HG02870 (cell line): ENCODE measurements at regions not wholly inside any gene's neighbourhood (a gene's known extent, or its start where the extent isn't known, plus 50 kb on each side); places are given as distances from the start of the nearest gene placed in this dataset.

Experiments used
- ATAC-seq: cut with Tn5 transposase; IDR thresholded peaks from one replicate; pipeline ENCODE4 v1.9.1; 2021; ENCODE audit warnings: mild to moderate bottlenecking, moderate library complexity; ENCODE audit not compliant: unreplicated experiment

- no peak for ATAC-seq
Observed at GRCh38 chr4:59834943-59835342, 1365.2 kb upstream of the ADGRL3 start.

GRCh38 chr4:59837751-59838150, 1362.4 kb upstream of the ADGRL3 start:
- ATAC-seq: no peak

GRCh38 chr4:59838236-59838635, 1361.9 kb upstream of the ADGRL3 start:
- ATAC-seq: no peak

GRCh38 chr4:59841698-59842097, 1358.4 kb upstream of the ADGRL3 start:
- no peak for ATAC-seq

GRCh38 chr4:59848457-59848856, 1351.7 kb upstream of the ADGRL3 start:
- no peak for ATAC-seq

- ATAC-seq: no peak
Observed at GRCh38 chr4:59855630-59856352, 1344.3 kb upstream of the ADGRL3 start.

- no peak for ATAC-seq
Observed at GRCh38 chr4:59869056-59869455, 1331.1 kb upstream of the ADGRL3 start.

- no peak for ATAC-seq
Observed at GRCh38 chr4:59869559-59869958, 1330.6 kb upstream of the ADGRL3 start.

- ATAC-seq: no peak
Observed at GRCh38 chr4:59881632-59882031, 1318.5 kb upstream of the ADGRL3 start.

- no peak for ATAC-seq
Observed at GRCh38 chr4:59904331-59904730, 1295.8 kb upstream of the ADGRL3 start.

- ATAC-seq: no peak
Observed at GRCh38 chr4:59920416-59920815, 1279.7 kb upstream of the ADGRL3 start.

GRCh38 chr4:59925290-59925689, 1274.8 kb upstream of the ADGRL3 start:
- ATAC-seq: no peak

- no peak for ATAC-seq
Observed at GRCh38 chr4:59936566-59936965, 1263.6 kb upstream of the ADGRL3 start.

GRCh38 chr4:59938166-59938565, 1262.0 kb upstream of the ADGRL3 start:
- ATAC-seq: no peak

GRCh38 chr4:59945277-59945676, 1254.8 kb upstream of the ADGRL3 start:
- ATAC-seq: no peak

- no peak for ATAC-seq
Observed at GRCh38 chr4:59945716-59946115, 1254.4 kb upstream of the ADGRL3 start.

GRCh38 chr4:59956366-59956765, 1243.8 kb upstream of the ADGRL3 start:
- ATAC-seq: no peak

GRCh38 chr4:59960143-59960542, 1240.0 kb upstream of the ADGRL3 start:
- ATAC-seq: no peak

- ATAC-seq: no peak
Observed at GRCh38 chr4:59966758-59967157, 1233.4 kb upstream of the ADGRL3 start.

- no peak for ATAC-seq
Observed at GRCh38 chr4:59968796-59969195, 1231.3 kb upstream of the ADGRL3 start.

GRCh38 chr4:59969909-59970308, 1230.2 kb upstream of the ADGRL3 start:
- ATAC-seq: no peak

GRCh38 chr4:59971952-59972351, 1228.2 kb upstream of the ADGRL3 start:
- ATAC-seq: no peak

GRCh38 chr4:59973492-59973891, 1226.6 kb upstream of the ADGRL3 start:
- no peak for ATAC-seq
